ENCODE measurements at regions not wholly inside any gene's neighbourhood (a gene's known extent, or its start where the extent isn't known, plus 50 kb on each side); places are given as distances from the start of the nearest gene placed in this dataset.

- TF ChIP-seq CTCF (IDR thresholded peaks at IDR 0.05; ENCODE audit: insufficient read depth, low read depth, low read length): no peak
- no peak overlapping the region for H3K4me3 ChIP-seq (ENCODE audit: low read depth, low read length)
- DNase-seq (ENCODE audit: low read depth): no peak
These were observed 100.8 kb upstream of the TANK start for GRCh38 chr2:161059388-161059787.

- no peak overlapping the region for H3K4me3 ChIP-seq (ENCODE audit: low read depth, low read length)
- DNase-seq (ENCODE audit: low read depth): no peak
- no peak for TF ChIP-seq CTCF (IDR thresholded peaks at IDR 0.05; ENCODE audit: insufficient read depth, low read depth, low read length)
These were observed 98.4 kb upstream of the TANK start for GRCh38 chr2:161061786-161062185.

GRCh38 chr2:161063157-161063945 lies 96.9 kb upstream of the TANK start:
- peak; percentile 95 for TF ChIP-seq CTCF (IDR thresholded peaks at IDR 0.05; ENCODE audit: insufficient read depth, low read depth, low read length)
- peak; percentile 83 for DNase-seq (ENCODE audit: low read depth)
- H3K4me3 ChIP-seq (ENCODE audit: low read depth, low read length): no peak overlapping the region

GRCh38 chr2:161063946-161064306 lies 96.3 kb upstream of the TANK start:
- H3K4me3 ChIP-seq (ENCODE audit: low read depth, low read length): no peak overlapping the region
- DNase-seq (ENCODE audit: low read depth): no peak
- no peak for TF ChIP-seq CTCF (IDR thresholded peaks at IDR 0.05; ENCODE audit: insufficient read depth, low read depth, low read length)

- no peak for TF ChIP-seq CTCF (IDR thresholded peaks at IDR 0.05; ENCODE audit: insufficient read depth, low read depth, low read length)
- no peak for DNase-seq (ENCODE audit: low read depth)
- H3K4me3 ChIP-seq (ENCODE audit: low read depth, low read length): no peak overlapping the region
These were observed 92.3 kb upstream of the TANK start for GRCh38 chr2:161067846-161068350.

- TF ChIP-seq CTCF (IDR thresholded peaks at IDR 0.05; ENCODE audit: insufficient read depth, low read depth, low read length): no peak
- DNase-seq (ENCODE audit: low read depth): peak; percentile 38
- H3K4me3 ChIP-seq (ENCODE audit: low read depth, low read length): no peak overlapping the region
These were observed 91.6 kb upstream of the TANK start for GRCh38 chr2:161068670-161069069.
